Lung (tissue), 11 donors: ENCODE measurements at regions not wholly inside any gene's neighbourhood (a gene's known extent, or its start where the extent isn't known, plus 50 kb on each side); places are given as distances from the start of the nearest gene placed in this dataset.

ENCODE experiments used
- ATAC-seq: fragments of 200-7000 bp; cut with Tn5 transposase; one replicate; pipeline ENCODE4 v1.9.1; 2020; ENCODE audit warnings: moderate number of reproducible peaks; ENCODE audit not compliant: insufficient read depth, low FRiP score
- DNase-seq, 3 donors: peaks; one replicate each; pipeline ENCODE4 v3.0.0-alpha.2; 2013 to 2017
- H3K27ac ChIP-seq, 2 donors: one replicate each; pipeline ENCODE4 v1.5.1; 2013; ENCODE audit warnings: mild to moderate bottlenecking in 2 of 2, moderate library complexity in 2 of 2, control low read depth in 1 of 2, inconsistent platforms in 1 of 2, low read depth in 1 of 2, low read length in 1 of 2
- H3K27me3 ChIP-seq, 3 donors: one replicate each; pipeline ENCODE4 v1.5.1; 2013; ENCODE audit warnings: low read length in 2 of 3; ENCODE audit not compliant: control insufficient read depth in 3 of 3, insufficient read depth in 3 of 3
- H3K36me3 ChIP-seq, 4 donors: one replicate each; pipeline ENCODE4 v1.5.1; 2013; ENCODE audit warnings: low read length in 4 of 4, mild to moderate bottlenecking in 1 of 4, moderate library complexity in 1 of 4; ENCODE audit not compliant: control insufficient read depth in 4 of 4, insufficient read depth in 4 of 4
- H3K4me1 ChIP-seq, 5 donors: one replicate each; pipeline ENCODE4 v1.5.1; 2013; ENCODE audit warnings: low read length in 5 of 5, mild to moderate bottlenecking in 2 of 5, moderate library complexity in 1 of 5; ENCODE audit not compliant: control insufficient read depth in 5 of 5, insufficient read depth in 5 of 5
- H3K4me3 ChIP-seq: one replicate; pipeline ENCODE4 v1.5.1; 2013; ENCODE audit warnings: mild to moderate bottlenecking, control low read depth, moderate library complexity
- H3K9ac ChIP-seq, 2 donors: one replicate each; pipeline ENCODE4 v1.5.1; 2013; ENCODE audit warnings: low read length in 2 of 2, control low read depth in 1 of 2; ENCODE audit not compliant: insufficient read depth in 1 of 2
- H3K9me3 ChIP-seq, 4 donors: one replicate each; pipeline ENCODE4 v1.5.1; 2013; ENCODE audit warnings: low read length in 3 of 4, mild to moderate bottlenecking in 1 of 4, moderate library complexity in 1 of 4; ENCODE audit not compliant: control insufficient read depth in 4 of 4, insufficient read depth in 3 of 4
- CTCF ChIP-seq: IDR thresholded peaks from 2 replicates; pipeline ENCODE4 v1.5.1; 2012; ENCODE audit warnings: mild to moderate bottlenecking; ENCODE audit errors: control extremely low read depth, extremely low read depth
- WGBS, 2 donors: extraction: QIAGEN DNeasy Blood & Tissue Kit; methylation state at CpG; one replicate each; pipeline ENCODE4 v1.1.7; 2013; 5-methylcytosine and 5-hydroxymethylcytosine counted together
- donor health status: control.
- donor health status: control.
- donor health status: Bipolar disorder and iron deficiency.
- donor health status: healthy.
- donor health status: DM: yes; HTN: yes; CAD: no.

- no peak for TF ChIP-seq CTCF
- no peaks in the 10 kb centered on the region for H3K4me1 ChIP-seq
- DNase-seq (no peak), ATAC-seq (no peak)
- no peaks in the 10 kb centered on the region for H3K9me3 ChIP-seq
- H3K4me3 ChIP-seq = no peak overlapping the region
- H3K9ac ChIP-seq = no peak overlapping the region
- H3K27me3 ChIP-seq = no peaks in the 10 kb centered on the region
- H3K27ac ChIP-seq = no peak overlapping the region
- no peaks in the 10 kb centered on the region for H3K36me3 ChIP-seq
Observed at GRCh38 chr6:137357948-137358266, 136.3 kb downstream of the OLIG3 start.

GRCh38 chr6:137357263-137357947, 136.8 kb downstream of the OLIG3 start:
- Histone ChIP-seq H3K36me3 (no peaks in the 10 kb centered on the region), H3K4me1 (no peaks in the 10 kb centered on the region), H3K4me3 (no peak overlapping the region), H3K27me3 (no peaks in the 10 kb centered on the region), H3K9me3 (no peaks in the 10 kb centered on the region), H3K27ac (no peak overlapping the region), H3K9ac (no peak overlapping the region)
- whole genome bisulfite sequencing, 2 donors = 69 to 79% methylated on average over 14 of the region's 14 CpGs
- DNase-seq (no peak), ATAC-seq (no peak)
- no peak for TF ChIP-seq CTCF

GRCh38 chr6:137353842-137354397, 134.7 kb upstream of the IFNGR1 start:
- Histone ChIP-seq H3K27ac (no peak overlapping the region), H3K9ac (no peak overlapping the region), H3K36me3 (no peaks in the 10 kb centered on the region), H3K4me3 (no peak overlapping the region), H3K4me1 (no peaks in the 10 kb centered on the region), H3K9me3 (no peaks in the 10 kb centered on the region), H3K27me3 (no peaks in the 10 kb centered on the region)
- 91 to 92% methylated on average over 7 of the region's 7 CpGs for WGBS, 2 donors
- TF ChIP-seq CTCF = no peak
- DNase-seq (no peak), ATAC-seq (no peak)

GRCh38 chr6:137353346-137353745, 134.2 kb upstream of the IFNGR1 start:
- TF ChIP-seq CTCF = no peak
- DNase-seq (no peak), ATAC-seq (no peak)
- Histone ChIP-seq H3K4me3 (no peak overlapping the region), H3K27ac (no peak overlapping the region), H3K4me1 (no peaks in the 10 kb centered on the region), H3K9ac (no peak overlapping the region), H3K36me3 (no peaks in the 10 kb centered on the region), H3K9me3 (no peaks in the 10 kb centered on the region), H3K27me3 (no peaks in the 10 kb centered on the region)
- 51 to 57% methylated on average over 2 of the region's 2 CpGs for WGBS, 2 donors
